Retinal pigment epithelial cell (primary cell): ENCODE measurements at regions not wholly inside any gene's neighbourhood (a gene's known extent, or its start where the extent isn't known, plus 50 kb on each side); places are given as distances from the start of the nearest gene placed in this dataset.
"Not testable (repeated sequence)": the region's sequence is repeated elsewhere in the genome, so short reads cannot be mapped to it uniquely, and the experiment has no call there.

Source experiments
- DNase-seq: peaks from one replicate; pipeline ENCODE4 v3.0.0-alpha.2; 2010; ENCODE audit warnings: low read depth
- H3K4me3 ChIP-seq: 2 replicates; pipeline ENCODE4 v1.5.1; 2011; ENCODE audit warnings: mild to moderate bottlenecking, low read length, control low read depth, moderate library complexity
- CTCF ChIP-seq: conservative IDR thresholded peaks from 2 replicates; pipeline ENCODE4 v1.5.1; 2011; ENCODE audit warnings: low read depth, low read length, control low read depth, inconsistent platforms

- no peak for DNase-seq
- TF ChIP-seq CTCF, result no peak
Observed at GRCh38 chr2:184425083-184425482, 173.2 kb upstream of the ZNF804A start.

GRCh38 chr2:184444217-184444616 lies 154.1 kb upstream of the ZNF804A start:
- no peak overlapping the region for H3K4me3 ChIP-seq
- DNase-seq, result no peak
- TF ChIP-seq CTCF, result no peak

More at GRCh38 chr2:184425083-184425482, 173.2 kb upstream of the ZNF804A start:
- no peak overlapping the region for H3K4me3 ChIP-seq

- no peak for TF ChIP-seq CTCF
- DNase-seq, result no peak
Observed at GRCh38 chr2:184444623-184445223, 153.6 kb upstream of the ZNF804A start.

GRCh38 chr2:184449760-184450159 lies 148.6 kb upstream of the ZNF804A start:
- TF ChIP-seq CTCF, result no peak
- H3K4me3 ChIP-seq, result no peak overlapping the region
- DNase-seq, result no peak

More at GRCh38 chr2:184444623-184445223, 153.6 kb upstream of the ZNF804A start:
- no peak overlapping the region for H3K4me3 ChIP-seq

- DNase-seq, result no peak
- TF ChIP-seq CTCF, result no peak
- H3K4me3 ChIP-seq, result no peak overlapping the region
Observed at GRCh38 chr2:184452907-184453306, 145.4 kb upstream of the ZNF804A start.

- H3K4me3 ChIP-seq, result no peak overlapping the region
- no peak for TF ChIP-seq CTCF
- DNase-seq, result no peak
Observed at GRCh38 chr2:184455624-184456023, 142.7 kb upstream of the ZNF804A start.

- not testable (repeated sequence) for DNase-seq, H3K4me3 ChIP-seq
Observed at GRCh38 chr2:184456693-184457092, 141.6 kb upstream of the ZNF804A start.
